GM12891 (cell line): ENCODE measurements at regions not wholly inside any gene's neighbourhood (a gene's known extent, or its start where the extent isn't known, plus 50 kb on each side); places are given as distances from the start of the nearest gene placed in this dataset.
"Not testable (repeated sequence)": the region's sequence is repeated elsewhere in the genome, so short reads cannot be mapped to it uniquely, and the experiment has no call there.

Experiments
- DNase-seq: peaks from one replicate; pipeline ENCODE4 v3.0.0; 2011; ENCODE audit warnings: low spot score; ENCODE audit not compliant: insufficient read length
- FAIRE-seq: peaks from 2 replicates; lab custom pipeline; 2011; peaks lifted over from hg19 to GRCh38; lab: Jason Lieb, UNC
- PAX5 ChIP-seq: IDR thresholded peaks from 2 replicates; pipeline ENCODE4 v1.6.1; 2011; ENCODE audit warnings: low read length, moderate library complexity, mild to moderate bottlenecking; ENCODE audit not compliant: insufficient read depth, severe bottlenecking
- POLR2A ChIP-seq: IDR thresholded peaks from 2 replicates; pipeline ENCODE4 v1.6.1; 2011; ENCODE audit warnings: low read depth, low read length, control low read depth
- POLR2AphosphoS5 ChIP-seq: IDR thresholded peaks from 2 replicates; pipeline ENCODE4 v1.6.1; 2011; ENCODE audit warnings: low read depth, low read length, control low read depth
- POU2F2 ChIP-seq: IDR thresholded peaks from 2 replicates; pipeline ENCODE4 v1.6.1; 2011; ENCODE audit warnings: low read depth, mild to moderate bottlenecking, control low read depth, low read length, moderate library complexity
- SPI1 ChIP-seq: IDR thresholded peaks from 2 replicates; pipeline ENCODE4 v1.6.1; 2011; ENCODE audit warnings: low read depth, low read length, control low read depth
- TAF1 ChIP-seq: IDR thresholded peaks from 2 replicates; pipeline ENCODE4 v1.6.1; 2011; ENCODE audit warnings: low read depth, low read length, control low read depth

DNA sequence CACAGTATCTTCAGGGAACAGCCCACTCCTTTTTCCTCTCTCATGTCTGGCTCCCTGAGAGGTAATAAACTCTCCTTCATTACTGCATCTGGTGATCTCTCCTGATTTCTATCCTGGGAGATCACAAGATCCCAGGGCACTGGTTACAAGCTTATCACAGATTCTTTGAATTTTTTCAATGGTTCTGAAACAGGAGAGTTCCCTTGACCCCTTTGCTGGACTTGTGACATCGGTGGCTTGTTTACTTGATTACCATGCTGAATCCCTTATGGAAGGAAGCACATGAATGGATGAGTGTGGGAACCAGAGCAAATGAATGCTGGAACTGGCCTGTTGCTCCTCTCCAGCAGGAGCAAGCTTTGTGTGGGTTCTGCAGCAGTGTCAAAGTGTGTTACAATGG lies 67.2 kb upstream of the HNMT start:
- no peak for TF ChIP-seq POLR2A
- no peak for TF ChIP-seq PAX5
- TF ChIP-seq POU2F2, result no peak
- no peak for TF ChIP-seq POLR2AphosphoS5
- no peak for TF ChIP-seq TAF1
- FAIRE-seq (no peak), DNase-seq (no peak)

DNA sequence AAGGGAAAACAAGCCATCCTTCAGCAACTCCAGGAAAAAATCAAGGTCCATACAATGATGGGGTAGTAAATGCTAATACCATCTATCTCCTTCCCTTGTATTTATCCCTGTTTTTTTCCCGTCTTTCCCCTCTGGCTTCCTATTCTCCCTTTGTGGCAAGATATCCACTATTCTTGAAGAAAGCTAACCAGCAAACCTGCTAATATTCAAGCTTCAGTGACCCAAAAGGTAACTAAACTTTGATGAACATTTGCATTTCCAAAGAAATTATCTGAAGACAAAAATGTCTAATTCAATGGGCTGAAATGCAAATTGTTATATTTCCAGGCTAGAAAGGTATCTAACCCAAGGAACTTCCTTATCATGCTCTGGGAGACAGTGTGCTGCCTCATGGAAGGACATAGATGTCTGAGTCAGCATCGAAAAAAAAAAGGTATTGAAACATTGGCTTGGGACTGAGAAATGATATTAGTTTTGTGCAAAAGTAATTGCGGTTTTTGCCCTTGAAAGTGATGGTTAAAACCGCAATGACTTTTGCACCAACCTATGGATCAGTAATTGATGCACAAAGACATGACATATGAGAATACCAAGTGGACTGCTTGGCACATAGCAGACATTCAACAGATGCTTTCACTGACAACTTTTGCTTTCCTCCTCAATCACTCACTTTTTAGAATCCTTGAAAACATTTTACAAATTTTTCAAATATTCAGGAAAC lies 63.7 kb upstream of the HNMT start:
- FAIRE-seq (no peak), DNase-seq (no peak)
- no peak for TF ChIP-seq SPI1
- no peak for TF ChIP-seq TAF1
- no peak for TF ChIP-seq POLR2A
- TF ChIP-seq POU2F2, result no peak
- TF ChIP-seq POLR2AphosphoS5, result no peak
- no peak for TF ChIP-seq PAX5

DNA sequence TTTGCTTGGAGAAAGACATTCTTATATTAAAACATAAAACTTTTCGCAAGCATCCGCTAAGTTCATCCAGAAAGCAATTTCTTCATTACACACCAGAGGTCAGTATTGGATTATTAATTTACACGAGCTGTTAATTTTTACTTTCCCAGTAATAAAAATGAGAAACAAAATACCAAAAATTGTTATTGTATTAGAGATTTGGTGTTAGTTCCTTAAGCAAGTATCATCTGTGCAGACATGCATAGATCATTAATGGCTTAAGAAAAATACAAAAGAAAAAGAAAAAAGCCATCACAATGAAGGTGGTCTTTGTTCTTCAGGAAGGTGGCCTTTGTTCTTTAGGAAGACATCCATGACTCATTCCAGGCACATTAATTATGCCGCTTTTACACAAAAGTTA lies 53.6 kb upstream of the HNMT start:
- FAIRE-seq (no peak), DNase-seq (no peak)
- TF ChIP-seq PAX5 (no peak), TAF1 (no peak), POLR2A (no peak)

DNA sequence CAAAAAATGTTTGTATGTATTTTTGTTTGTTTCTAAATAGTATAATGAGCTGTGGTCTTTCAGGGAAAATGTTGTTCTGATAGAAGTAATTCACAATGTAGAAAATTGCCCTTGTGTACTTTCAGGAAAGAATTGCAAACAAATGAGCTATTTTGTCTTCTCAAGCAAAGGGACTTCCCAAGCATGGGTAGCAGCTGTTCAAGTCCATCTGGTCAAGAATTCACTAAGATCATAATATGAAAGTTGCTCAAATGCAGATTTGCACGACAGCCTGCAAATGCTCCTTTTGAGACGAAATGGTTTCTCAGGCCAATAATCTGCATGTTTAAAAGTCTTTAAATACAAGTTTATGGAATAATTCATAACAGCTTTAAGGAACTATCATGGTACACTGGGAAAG lies 51.9 kb upstream of the HNMT start:
- FAIRE-seq, result no peak
- TF ChIP-seq TAF1, result no peak
- no peak for TF ChIP-seq POLR2AphosphoS5
- no peak for TF ChIP-seq PAX5
- no peak for TF ChIP-seq POLR2A
- TF ChIP-seq POU2F2, result no peak
- no peak for TF ChIP-seq SPI1
- no peak for DNase-seq

DNA sequence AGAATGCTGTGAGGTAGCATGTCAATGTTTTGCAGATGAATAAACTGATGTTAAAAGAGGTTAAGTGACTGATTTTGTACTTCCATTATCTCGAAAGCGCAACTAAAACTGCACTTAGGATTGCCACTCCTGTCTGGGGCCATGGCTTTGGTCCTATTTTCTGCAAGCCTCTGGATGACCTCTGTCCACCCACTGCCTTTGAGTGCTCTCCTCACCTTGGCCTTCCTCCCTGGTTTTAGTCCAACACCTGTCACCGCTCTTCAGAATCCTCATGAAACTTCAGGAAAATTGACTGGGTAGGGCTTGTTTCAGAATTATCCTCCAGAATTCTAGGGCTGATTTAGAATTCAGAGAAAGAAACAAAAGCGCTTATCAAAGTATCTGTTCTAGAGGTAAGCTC lies 51.1 kb upstream of the HNMT start:
- DNase-seq (no peak), FAIRE-seq (no peak)
- TF ChIP-seq PAX5 (no peak), SPI1 (no peak), TAF1 (no peak), POLR2A (no peak), POLR2AphosphoS5 (no peak), POU2F2 (no peak)

DNA sequence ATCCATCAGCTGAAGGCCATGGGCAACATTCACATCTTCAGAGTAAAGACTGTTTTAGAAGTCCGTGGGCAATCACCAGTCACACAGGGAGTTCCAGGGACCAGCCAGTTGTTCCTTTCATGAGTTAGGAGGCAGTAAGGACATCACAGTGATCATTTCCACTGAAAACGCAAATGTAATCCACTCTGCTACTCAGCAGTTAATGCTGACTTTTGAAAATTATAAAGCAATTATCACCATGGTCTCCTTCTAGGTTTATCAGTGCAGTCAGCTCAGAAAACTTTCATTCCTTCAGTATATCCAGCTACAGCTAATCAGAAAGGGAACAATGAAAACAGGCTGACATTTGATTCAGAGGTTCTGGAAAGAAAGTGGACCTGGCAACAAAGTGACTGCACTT lies 50.6 kb upstream of the HNMT start:
- not testable (repeated sequence) for FAIRE-seq, DNase-seq
